Hypothalamus (tissue), 51 donors: ENCODE measurements at regions not wholly inside any gene's neighbourhood (a gene's known extent, or its start where the extent isn't known, plus 50 kb on each side); places are given as distances from the start of the nearest gene placed in this dataset.
"Not testable (repeated sequence)": the region's sequence is repeated elsewhere in the genome, so short reads cannot be mapped to it uniquely, and the experiment has no call there.

Experiments used
- DNase-seq, 51 donors: peaks; one replicate each; lab custom pipeline; 2025; lab: John Stamatoyannopoulos, UW

DNA sequence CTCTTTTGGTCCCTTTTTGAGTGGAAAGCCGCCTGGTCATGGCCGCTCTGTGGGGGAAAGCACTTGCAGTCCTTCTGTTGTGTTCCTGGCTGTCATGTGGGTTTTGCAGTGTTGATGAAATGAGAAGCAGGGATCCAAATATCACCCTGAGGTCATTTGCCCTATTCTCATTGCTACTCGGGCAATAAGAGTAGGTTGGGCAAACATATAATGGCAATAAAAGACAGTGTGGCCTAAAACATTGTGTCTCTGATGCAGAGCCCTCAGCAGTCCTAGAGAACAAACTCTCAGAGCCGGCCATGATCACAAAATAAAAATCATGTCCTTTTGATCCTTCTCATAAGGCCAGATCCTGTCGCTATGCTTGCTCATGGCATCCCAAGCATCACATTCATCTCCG, 361.1 kb upstream of the KLF4 start:
- DNase-seq: no peak

DNA sequence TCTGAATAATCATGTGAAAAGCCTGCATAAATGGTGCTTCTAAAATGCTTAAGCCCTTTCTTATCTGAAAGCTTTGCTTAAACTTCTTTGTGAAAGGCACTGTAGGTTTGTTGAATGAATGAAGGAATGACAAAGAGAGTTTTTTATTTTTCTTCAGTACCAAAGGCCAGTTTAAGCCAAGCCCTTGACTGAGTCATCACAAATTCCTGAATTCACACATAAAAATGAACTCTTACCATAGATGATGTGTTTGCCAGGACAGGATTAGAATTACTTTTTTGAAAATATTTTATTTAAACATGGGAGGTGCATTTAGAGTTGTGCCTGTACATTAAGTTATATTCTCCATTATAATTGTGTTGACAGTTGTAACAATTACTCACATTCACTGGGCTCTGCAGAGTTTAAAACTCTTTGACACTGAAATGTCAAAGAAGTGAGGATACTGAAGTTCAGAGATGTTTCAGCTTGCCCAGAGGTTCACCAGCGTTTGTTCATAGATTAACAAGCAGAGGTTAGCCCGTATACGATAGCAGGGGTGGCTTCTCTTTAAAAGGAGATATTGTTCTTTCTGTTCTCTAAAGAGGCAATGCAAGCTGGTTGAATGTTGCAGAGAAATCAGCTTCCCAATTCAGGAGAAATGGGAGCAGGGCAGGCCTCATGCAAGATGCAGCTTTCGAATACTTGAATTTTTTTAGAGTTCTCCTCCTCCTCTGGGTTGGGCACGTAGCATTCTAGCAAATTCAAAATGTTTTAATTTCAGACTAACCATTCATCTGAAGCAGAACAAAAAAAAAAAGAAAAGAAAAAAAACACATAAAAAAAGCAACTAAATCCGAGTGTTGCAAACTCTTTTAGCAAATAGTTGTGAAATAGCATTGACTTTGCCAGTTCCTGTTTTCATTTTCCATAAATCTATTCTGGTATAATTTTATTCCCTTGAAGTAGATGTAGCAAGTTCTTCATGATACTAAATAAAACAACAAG, 358.7 kb upstream of the KLF4 start:
- no peak for DNase-seq

DNA sequence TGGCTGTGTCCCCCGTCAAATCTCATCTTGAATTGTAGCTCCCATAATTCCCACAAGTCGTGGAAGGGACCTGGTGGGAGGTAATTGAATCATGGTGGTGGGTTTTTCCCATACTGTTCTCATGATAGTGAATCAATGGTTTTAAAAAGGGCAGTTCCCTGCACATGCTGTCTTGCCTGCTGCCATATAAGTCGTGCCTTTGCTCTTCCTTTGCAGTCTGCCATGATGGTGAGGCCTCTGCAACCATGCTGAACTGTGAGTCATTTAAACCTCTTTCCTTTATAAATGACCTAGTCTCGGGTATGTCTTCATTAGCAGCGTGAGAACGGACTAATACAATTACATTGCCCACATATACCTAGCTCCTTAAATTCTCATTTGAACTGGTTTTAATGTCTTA, 353.0 kb upstream of the KLF4 start:
- no peak for DNase-seq

DNA sequence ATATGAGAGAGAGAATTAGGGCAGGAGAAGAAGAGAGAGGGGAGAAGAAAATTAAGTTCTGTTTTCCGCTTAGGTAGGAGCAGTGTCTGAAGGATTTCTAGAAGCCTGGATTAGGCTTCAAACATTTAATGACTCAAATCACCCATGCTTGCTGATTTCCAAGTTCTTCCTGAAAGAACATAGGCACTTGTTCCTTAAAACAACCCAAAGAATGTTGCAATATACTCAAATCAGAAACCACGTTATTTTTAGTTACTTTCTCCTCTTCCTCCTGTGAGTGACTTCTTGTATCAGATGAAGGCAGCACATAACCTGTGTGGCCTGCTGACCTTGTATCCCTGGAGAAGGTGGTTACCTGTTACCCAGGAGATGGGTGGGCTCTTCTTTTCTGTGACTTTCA, 351.5 kb upstream of the KLF4 start:
- DNase-seq: no peak

DNA sequence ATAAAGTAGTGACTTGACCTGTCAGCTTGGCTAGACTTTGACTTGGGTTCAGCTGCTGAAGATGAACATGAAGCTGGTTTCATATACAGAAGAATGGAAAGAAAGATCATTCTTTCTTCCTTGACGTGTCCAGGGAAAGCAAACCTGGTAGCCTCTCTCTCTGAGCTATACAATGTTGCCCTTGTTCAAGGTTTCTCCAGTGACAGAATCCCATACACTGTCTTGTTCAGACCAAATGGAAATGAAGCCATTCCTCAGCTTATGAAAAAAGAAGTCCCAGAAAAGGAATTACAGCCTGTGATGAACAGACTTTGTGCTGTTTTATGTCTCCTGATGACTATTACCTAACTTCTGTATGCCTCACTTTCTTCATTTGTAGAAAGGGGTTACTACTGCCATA, 349.8 kb upstream of the KLF4 start:
- DNase-seq: no peak

DNA sequence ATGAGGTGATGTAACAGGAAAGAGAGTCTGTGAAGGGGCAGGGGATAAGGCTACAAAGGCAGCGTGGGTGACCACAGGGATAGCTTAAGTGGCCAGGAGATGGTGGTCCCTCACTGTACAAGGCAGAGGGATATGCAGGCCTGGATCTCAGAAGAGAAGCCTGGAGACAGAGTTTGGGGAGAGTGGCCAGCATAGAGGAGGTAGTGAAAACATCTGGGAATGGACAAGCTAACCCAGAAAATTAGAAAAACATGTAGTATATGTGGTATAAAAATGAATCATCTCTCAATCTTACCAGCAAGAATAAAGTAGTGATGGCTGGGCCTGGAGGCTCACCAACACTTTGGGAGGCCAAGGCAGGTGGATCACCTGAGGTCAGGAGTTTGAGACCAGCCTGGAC, 349.2 kb upstream of the KLF4 start:
- no peak for DNase-seq

DNA sequence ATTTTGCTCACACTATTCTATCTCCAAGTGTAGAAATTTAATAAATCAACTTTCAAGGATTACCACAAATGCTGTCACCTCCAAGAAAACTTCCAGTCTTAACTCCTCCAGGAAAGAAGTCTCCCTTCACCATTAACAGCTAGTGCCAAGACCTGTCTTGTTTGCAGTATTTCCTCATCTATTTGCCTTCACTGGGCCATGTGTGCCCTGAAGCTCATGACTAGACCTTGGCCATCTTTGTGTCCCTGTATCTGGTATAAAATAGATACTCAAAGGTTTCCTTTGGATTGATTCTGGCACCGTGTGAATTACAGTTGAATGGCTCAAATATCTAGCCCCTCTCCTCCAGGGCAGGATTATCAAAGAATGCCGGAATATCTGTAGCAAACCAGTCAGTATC, 346.7 kb upstream of the KLF4 start:
- no peak for DNase-seq

DNA sequence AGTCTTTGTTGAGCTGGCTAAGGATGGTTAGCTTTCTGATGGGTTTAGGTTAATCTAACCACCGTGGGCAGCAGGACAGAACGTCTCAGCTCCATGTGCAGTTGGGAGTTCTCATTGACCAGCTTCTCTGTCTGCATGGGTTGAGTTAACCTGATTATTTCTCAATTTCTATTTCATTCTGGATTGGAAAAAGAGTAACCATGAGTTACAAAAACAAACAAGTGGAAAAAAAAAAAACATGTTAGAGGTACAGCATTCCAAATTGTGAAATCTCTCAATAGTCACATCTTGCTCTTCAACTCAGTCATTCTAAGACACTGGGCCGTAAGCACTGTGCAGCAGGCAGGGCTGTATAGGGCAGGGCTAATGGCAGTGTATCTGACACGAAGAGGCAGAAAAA, 343.7 kb upstream of the KLF4 start:
- no peak for DNase-seq

DNA sequence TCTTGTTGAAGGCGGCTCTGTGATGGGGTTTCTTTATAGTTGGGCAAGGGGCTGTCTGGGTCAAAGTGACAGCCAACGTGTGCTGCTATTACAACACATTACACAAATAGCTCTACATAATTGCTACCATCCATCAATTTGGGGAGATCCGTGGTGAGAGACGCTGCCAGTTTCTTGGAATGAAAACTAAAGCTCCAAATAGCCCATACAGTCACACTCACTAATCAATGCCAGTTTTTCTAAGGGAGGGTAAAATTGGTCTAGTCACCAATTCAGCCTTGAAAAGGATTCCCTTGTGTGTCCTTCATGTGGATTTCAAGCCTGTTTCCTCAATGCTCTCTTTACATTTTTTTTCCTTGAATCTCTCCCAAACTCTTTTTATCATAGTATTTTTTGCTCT, 343.3 kb upstream of the KLF4 start:
- no peak for DNase-seq

DNA sequence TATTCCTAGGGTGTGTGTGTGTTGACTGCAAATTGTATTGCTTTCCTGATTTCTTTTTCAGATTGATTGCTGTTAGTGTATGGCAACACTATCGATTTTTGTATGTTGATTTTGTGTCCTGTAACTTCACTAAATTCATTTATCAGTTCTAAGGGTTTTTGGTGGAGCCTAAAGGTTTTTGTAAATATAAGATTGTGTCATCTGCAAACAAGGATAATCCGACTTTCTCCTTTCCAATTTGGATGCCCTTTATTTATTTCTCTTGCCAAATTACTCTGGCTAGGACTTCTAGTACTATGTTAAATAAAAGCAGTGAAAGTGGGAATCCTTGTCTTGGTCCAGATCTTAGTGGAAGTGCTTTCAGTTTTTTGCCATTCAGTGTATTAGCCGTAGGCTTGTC, 340.9 kb upstream of the KLF4 start:
- no peak for DNase-seq

DNA sequence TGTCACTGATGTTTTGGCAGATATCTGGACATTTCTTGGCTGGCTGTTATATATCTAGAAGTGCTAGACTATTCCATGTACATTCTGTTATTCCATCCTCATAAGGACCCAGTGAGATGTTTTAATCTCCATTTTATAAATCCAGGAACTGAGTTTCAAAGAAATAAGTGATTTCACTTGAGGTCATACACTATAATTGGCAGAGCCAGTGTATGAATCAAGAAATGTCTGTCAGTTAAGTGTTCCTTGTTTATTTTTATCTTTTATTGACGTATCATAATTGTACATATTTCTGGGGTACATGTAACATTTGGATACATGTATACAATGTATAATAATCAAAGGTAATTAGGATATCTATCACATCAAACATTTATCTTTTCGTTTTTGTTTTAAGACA, 338.3 kb upstream of the KLF4 start:
- no peak for DNase-seq

DNA sequence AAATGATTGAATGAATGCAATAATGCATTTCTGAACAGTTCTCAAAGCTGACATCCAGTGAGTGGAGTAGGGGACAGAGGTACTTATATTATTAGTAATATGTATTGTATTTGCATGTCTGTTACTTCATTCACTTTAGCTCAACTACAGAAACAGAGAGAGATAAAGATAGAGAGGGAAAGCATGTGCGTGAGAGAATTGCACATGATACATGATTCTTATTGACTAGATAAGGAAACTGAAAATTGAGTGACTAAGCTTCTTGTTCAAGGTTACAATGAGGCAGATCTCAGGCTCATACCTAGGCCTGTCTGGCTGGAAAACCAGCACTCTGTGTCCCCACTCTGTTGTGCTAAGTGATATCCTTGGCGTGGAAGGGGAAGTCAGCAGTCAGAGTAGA, 337.7 kb upstream of the KLF4 start:
- no peak for DNase-seq

DNA sequence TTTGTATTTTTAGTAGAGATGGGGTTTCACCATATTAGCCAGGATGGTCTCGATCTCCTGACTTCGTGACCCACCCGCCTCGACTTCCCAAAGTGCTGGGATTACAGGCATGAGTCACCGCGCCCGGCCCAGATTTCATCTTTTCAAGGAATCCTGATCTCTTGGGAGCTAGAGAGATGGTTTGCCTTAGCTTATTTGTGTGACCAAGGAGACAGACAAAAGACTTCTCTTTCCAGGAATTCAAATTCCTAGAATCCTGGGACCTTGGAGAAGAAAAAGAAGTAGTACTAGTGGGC, 337.1 kb upstream of the KLF4 start:
- DNase-seq: not testable (repeated sequence)

DNA sequence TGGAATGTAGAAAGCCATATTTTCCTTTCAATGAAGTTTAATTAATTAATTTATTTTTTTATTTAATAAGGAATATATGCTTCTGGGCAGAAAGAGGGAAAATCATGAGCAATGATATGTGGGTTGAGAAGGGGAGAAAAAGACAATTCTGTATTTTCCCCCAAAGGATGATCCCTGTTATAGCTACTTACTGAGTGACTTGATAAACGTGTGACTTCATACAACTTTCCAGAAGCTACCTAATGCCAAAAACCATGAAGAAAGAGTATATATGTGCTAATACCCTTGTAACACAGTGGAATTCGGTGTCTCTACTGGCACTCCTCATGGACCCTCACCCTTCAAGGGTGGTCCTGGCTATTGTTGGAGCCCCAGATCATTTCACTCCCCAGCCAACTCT, 335.0 kb upstream of the KLF4 start:
- DNase-seq: no peak

DNA sequence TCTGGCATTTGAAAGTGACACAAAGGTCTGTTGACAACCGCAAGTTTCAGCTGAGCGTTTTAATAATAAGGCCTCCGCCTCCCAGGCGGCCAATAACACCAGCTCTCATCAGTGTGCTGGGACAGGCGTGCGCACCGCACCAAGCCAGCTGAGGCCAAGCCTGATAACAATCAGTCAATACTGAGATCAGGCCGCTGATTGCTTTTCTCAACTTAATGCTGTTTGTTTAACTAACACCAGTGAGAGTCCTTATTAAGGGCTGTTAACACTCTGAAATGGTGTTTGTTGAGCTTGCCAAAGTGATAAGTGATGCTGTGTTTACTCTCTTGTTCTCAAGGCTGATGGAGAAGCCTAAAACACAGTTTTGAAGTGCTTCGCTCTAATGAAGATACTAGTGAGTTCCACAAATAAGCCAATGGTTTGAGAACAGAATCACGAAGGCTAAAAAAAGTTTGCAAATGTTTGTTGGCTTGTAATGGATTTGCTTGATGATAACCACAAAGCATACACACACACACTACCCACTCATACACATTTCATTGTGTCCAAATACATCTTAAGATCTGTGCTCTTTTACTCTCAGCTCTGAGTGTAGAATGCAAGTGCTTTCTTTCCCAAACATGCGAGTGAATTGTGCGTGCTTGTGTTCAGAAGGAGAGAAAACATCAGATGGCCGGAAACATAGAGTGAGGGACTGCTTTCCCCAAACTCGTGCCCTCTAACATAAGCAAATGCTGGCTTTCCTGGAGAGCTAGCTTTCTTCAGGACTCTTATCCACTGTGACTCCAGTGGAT, 330.4 kb upstream of the KLF4 start:
- DNase-seq: no peak

DNA sequence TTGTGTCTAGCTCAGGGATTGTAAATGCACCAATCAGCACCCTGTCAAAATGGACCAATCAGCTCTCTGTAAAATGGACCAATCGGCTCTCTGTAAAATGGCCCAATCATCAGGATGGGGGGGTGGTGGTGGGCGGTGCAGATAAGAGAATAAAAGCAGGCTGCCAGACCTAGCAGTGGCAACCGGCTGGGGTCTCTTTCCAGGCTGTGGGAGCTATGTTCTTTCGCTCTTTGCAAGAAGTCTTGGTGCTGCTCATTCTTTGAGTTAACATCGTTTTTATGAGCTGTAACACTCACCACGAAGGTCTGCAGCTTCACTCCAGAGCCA, 328.9 kb upstream of the KLF4 start:
- not testable (repeated sequence) for DNase-seq

DNA sequence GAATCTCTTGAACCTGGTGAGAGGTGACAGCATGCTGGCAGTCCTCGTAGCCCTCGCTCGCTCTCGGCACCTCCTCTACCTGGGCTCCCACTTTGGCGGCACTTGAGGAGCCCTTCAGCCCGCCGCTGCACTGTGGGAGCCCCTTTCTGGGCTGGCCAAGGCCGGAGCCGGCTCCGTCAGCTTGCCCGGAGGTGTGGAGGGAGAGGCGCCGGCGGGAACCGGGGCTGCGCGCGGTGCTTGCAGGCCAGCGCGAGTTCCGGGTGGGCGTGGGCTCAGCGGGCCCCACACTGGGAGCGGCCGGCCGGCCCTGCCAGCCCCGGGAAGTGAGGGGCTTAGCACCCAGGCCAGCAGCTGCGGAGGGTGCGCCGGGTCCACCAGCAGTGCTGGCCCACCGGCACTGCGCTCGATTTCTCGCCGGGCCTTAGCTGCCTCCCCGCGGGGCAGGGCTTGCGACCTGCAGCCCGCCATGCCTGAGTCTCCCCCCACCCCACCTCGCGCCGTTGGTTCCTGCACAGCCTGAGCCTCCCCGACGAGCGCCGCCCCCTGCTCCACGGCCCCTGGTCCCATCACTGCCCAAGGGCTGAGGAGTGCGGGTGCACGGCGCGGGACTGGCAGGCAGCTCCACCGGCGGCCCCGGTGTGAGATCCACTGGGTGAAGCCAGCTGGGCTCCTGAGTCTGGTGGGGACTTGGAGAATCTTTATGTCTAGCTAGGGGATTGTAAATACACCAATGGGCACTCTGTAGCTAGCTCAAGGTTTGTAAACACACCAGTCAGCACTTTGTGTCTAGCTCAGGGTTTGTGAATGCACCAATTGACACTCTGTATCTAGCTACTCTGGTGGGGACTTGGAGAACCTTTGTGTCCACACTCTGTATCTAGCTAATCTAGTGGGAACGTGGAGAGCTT, 328.3 kb upstream of the KLF4 start:
- DNase-seq: not testable (repeated sequence)

DNA sequence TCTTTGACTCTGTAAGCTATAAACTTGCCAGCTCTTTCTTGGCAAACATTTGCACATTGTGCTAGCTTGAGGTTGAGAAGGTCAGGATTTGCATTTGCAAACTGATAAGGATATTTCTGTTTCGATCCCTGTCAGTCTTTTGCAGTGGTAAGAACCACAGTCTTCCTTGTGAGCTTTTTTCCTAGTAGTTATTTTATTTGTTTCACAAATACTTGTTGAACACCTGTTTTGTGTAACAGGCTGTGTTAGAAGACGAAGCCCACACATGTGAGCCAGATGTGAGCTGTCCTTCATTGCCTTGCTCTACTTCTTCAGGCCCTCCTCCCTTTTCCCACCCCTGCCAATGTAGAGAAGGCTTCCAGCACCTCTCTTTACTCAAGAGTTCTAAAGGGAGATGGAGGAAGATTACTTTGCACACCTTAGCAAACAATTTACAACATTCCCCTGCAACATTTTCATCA, 327.0 kb upstream of the KLF4 start:
- no peak for DNase-seq

DNA sequence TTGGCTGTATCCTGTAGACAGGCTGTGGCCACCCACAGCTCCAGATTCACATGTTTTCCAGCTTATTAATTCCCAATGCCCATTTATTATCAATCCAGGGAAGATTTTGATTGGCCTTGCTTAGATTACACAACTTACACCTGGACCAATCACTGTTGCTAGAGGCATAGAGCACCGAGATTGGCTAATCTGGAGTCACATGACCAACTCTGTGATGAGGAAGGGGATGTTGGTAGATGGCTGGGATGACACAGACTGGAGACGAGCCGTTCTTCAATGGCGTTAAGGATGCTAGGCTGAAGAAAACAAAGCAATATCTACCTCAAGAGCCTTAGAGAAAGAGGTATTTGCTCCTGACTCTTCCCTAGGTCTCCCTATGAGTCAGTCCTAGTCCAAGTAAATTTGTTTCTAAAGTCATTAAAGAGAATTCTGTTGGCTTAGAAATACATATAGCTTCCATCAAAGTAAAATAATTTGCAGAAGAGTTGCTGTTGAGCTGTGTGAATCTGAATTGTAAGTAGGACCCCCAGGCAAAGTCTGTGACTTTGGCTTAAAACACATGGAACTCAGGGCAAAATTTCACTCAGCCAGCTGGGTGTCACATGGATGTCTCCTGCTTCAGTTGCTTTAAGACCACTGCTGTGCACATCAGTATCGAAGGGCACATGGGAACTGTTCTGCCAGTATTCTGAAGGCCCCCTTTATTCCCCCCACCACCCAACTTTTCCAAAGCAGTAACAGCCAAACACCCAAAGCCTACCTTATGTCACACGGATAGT, 326.4 kb upstream of the KLF4 start:
- no peak for DNase-seq

DNA sequence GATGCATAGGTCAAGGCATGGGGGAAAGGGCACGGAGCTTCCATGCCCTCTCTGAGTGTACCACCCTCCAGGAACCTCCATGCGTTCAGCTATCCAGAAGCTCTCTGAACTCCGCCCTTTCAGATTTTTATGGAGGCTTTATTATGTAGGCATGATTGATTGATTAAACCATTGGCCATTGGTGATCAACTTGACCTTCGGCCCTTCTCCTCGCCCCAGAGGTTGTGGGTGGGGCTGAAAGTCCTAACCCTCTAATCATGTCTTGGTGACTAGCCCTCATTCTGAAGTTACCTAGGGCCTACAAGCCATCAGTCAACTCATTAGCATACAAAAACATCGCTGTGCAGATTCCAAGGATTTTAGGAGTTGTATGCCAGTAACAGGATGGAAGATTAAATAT, 323.7 kb upstream of the KLF4 start:
- no peak for DNase-seq
